GM12878 (cell line): ENCODE measurements at regions not wholly inside any gene's neighbourhood (a gene's known extent, or its start where the extent isn't known, plus 50 kb on each side); places are given as distances from the start of the nearest gene placed in this dataset.

Source experiments
- ATAC-seq: fragments of 200-7000 bp; cut with Tn5 transposase; 3 replicates; pipeline ENCODE4 v1.9.1; 2020; ENCODE audit warnings: mild to moderate bottlenecking, moderate library complexity
- BruUV-seq: library from RNA; stranded (reverse); fragments of 400-500 nt; replicated peaks from 2 replicates; lab custom pipeline; 2021; lab: Mats Ljungman, UMichigan
- CTCF ChIA-PET: fragments of 300-600 bp; sonication (Branson Sonifier 250); formaldehyde crosslinking; extraction: SDS; loops from one replicate; lab custom pipeline; 2021; ENCODE audit warnings: inconsistent platforms; lab: Yijun Ruan, JAX
- POLR2A ChIA-PET: fragments of 350-600 bp; formaldehyde crosslinking; extraction: SDS; loops from one replicate; lab custom pipeline; 2021; ENCODE audit warnings: inconsistent platforms; lab: Charles Lee
- RAD21 ChIA-PET: fragments of 300-600 bp; sonication (Branson Sonifier 250); formaldehyde crosslinking; loops from one replicate; lab custom pipeline; 2023; ENCODE audit warnings: antibody characterized with exemption; ENCODE audit not compliant: unreplicated experiment; lab: Charles Lee
- SMC1A ChIA-PET: fragments of 300-600 bp; sonication (Branson Sonifier 250); formaldehyde crosslinking; loops from one replicate; lab custom pipeline; 2023; ENCODE audit not compliant: unreplicated experiment, uncharacterized antibody; lab: Charles Lee
- DNase-seq: peaks from one replicate; pipeline ENCODE4 v3.0.0-alpha.2; 2011; ENCODE audit warnings: low read depth, low spot score
- FAIRE-seq: peaks from 3 replicates; lab custom pipeline; 2011; peaks lifted over from hg19 to GRCh38; lab: Jason Lieb, UNC
- H2AFZ ChIP-seq: 2 replicates; pipeline ENCODE4 v1.6.0; 2011; ENCODE audit warnings: low read depth, low read length, control low read depth; ENCODE audit not compliant: control insufficient read depth
- H3K27ac ChIP-seq: 2 replicates; pipeline ENCODE4 v1.5.1; 2011; ENCODE audit warnings: control low read depth; ENCODE audit not compliant: control insufficient read depth, insufficient read depth
- H3K27me3 ChIP-seq, 2 experiments: replicated peaks in 1 of 2; 2 replicates each; pipeline versions ENCODE4 v1.6.0 to v1.6.1; 2011; ENCODE audit warnings: low read length in 1 of 2; ENCODE audit not compliant: control insufficient read depth in 2 of 2, insufficient read depth in 2 of 2
- H3K36me3 ChIP-seq, 2 experiments: 2 replicates each; pipeline ENCODE4 v1.5.1; 2011; ENCODE audit warnings: low read length in 1 of 2; ENCODE audit not compliant: control insufficient read depth in 2 of 2, insufficient read depth in 2 of 2
- H3K4me1 ChIP-seq: 2 replicates; pipeline ENCODE4 v1.6.1; 2011; ENCODE audit warnings: mild to moderate bottlenecking, low read length, moderate library complexity, mixed read lengths; ENCODE audit not compliant: control insufficient read depth, insufficient read depth
- H3K4me2 ChIP-seq: 2 replicates; pipeline ENCODE4 v1.6.0; 2011; ENCODE audit warnings: control low read depth; ENCODE audit not compliant: control insufficient read depth, insufficient read depth
- H3K4me3 ChIP-seq: fragments of 200-600 bp; sonication (generic); 2 replicates; pipeline ENCODE4 v1.5.1; 2016
- H3K79me2 ChIP-seq: 2 replicates; pipeline ENCODE4 v1.6.0; 2011; ENCODE audit warnings: low read length; ENCODE audit not compliant: control insufficient read depth, insufficient read depth
- H3K9ac ChIP-seq: 2 replicates; pipeline ENCODE4 v1.8.0; 2011; ENCODE audit warnings: low read length, control low read depth, mixed read lengths; ENCODE audit not compliant: control insufficient read depth, insufficient read depth
- H3K9me3 ChIP-seq: replicated peaks from 3 replicates; pipeline ENCODE4 v1.5.1; 2011; ENCODE audit warnings: mild to moderate bottlenecking, low read length; ENCODE audit not compliant: control insufficient read depth, insufficient read depth
- H4K20me1 ChIP-seq: 2 replicates; pipeline ENCODE4 v1.6.0; 2011; ENCODE audit not compliant: control insufficient read depth, insufficient read depth
- CBX5 ChIP-seq: sonication (generic); IDR thresholded peaks from 2 replicates; pipeline ENCODE4 v1.6.1; 2016; ENCODE audit warnings: low read depth, moderate library complexity, mild to moderate bottlenecking, inconsistent platforms
- MTA2 ChIP-seq: fragments of 450-650 bp; IDR thresholded peaks from 2 replicates; pipeline ENCODE4 v1.6.1; 2016; ENCODE audit warnings: low read depth, mild to moderate bottlenecking, moderate library complexity
- SP1 ChIP-seq: IDR thresholded peaks from one replicate; pipeline ENCODE4 v1.6.1; 2011; ENCODE audit warnings: low read depth, low read length
- WGBS: methylation state at CpG from one replicate; pipeline ENCODE4 v1.1.6; 2016; ENCODE audit warnings: low lambda C conversion rate; ENCODE audit not compliant: insufficient replicate concordance, insufficient coverage; ENCODE audit errors: missing lambda C conversion rate; 5-methylcytosine and 5-hydroxymethylcytosine counted together
- in situ Hi-C: fragments of 300-500 bp; cut with MboI; formaldehyde crosslinking; loops from 9 replicates; pipeline ENCODE4 v1.14.3; 2018; ENCODE audit warnings: mixed read lengths
- intact Hi-C: fragments of 100-400 bp; cut with micrococcal nuclease; formaldehyde crosslinking; loops from one replicate; pipeline ENCODE4 v1.14.2; 2022; ENCODE audit not compliant: unreplicated experiment
- TF ChIP-seq, protein P1 (sequence below): IDR thresholded peaks from 2 replicates; pipeline ENCODE4 v1.6.1; 2012; ENCODE audit warnings: low read length, inconsistent platforms
- TF ChIP-seq, protein P2 (sequence below): IDR thresholded peaks from 2 replicates; pipeline ENCODE4 v1.6.1; 2011; ENCODE audit warnings: low read depth, mild to moderate bottlenecking, low read length, moderate library complexity, borderline replicate concordance; ENCODE audit errors: extremely low read depth
- TF ChIP-seq, protein P3 (sequence below): fragments of 150-350 bp; IDR thresholded peaks from 2 replicates; pipeline ENCODE4 v1.6.1; 2016; ENCODE audit warnings: low read depth, low read length

DNA sequence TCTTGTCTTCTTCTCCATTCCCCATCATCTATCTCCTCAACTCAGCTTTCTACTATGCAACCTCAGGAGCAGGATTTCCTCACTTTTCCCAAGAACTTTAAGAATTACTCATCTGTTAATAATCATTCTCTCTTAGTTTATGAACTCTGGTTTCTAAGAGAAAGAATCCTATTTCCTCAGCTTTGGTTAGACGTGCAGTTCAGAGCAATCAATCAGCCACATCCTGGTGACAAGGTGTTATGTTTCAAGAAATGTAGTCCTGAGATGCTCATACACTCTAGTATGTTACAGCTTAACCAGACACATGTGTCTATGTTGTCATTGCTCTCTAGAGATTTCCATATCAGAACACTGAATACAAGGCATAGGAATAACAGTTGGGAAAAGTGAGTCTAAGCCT, 277.9 kb downstream of the MBD2 start (continued):
- no peak for TF ChIP-seq SP1

DNA sequence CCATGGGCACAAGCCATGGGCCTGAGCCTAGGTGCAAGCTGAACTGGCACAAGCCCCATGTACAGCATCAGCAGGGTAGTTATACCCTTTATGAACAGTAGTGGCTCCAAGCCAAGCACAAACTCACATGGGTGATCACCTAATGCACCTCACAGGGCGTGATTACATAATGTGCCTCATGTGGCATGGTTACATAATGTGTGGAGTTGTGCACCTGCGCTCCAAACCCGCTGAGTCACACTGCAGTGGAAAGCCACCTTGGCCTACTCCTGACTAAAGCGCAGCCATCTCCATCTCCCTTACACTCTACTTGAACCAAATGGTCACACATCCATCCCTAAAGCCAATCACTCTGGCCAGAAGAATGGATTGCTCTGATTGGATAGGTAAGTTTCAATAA, 279.7 kb downstream of the MBD2 start:
- no peak for ATAC-seq
- Histone ChIP-seq H2AFZ (no peak overlapping the region), H3K27ac (no peak overlapping the region), H3K27me3 (no peaks in the 10 kb centered on the region), H4K20me1 (no peaks in the 10 kb centered on the region), H3K4me2 (no peak overlapping the region), H3K79me2 (no peaks in the 10 kb centered on the region), H3K9ac (no peak overlapping the region), H3K4me3 (no peak overlapping the region), H3K4me1 (no peaks in the 10 kb centered on the region), H3K36me3 (no peaks in the 10 kb centered on the region)
- BruUV-seq: no TSS peak
- 29% methylated on average over 4 of the region's 4 CpGs for WGBS
- no peak for DNase-seq
- no peak for FAIRE-seq
- CTCF ChIA-PET: no interaction called here
- SMC1A ChIA-PET: interaction anchor here (1.2 kb wide), 1 partner anchor 12 kb away, joined by 3 read pairs; no protein-coding TSS in a partner anchor
- RAD21 ChIA-PET: no interaction called here
- in situ Hi-C loops: no loop called here
- 0 out of 2 replicates have a peak, but pooled peaks have one; percentile 66 for TF ChIP-seq CBX5
- TF ChIP-seq, protein P1, sequence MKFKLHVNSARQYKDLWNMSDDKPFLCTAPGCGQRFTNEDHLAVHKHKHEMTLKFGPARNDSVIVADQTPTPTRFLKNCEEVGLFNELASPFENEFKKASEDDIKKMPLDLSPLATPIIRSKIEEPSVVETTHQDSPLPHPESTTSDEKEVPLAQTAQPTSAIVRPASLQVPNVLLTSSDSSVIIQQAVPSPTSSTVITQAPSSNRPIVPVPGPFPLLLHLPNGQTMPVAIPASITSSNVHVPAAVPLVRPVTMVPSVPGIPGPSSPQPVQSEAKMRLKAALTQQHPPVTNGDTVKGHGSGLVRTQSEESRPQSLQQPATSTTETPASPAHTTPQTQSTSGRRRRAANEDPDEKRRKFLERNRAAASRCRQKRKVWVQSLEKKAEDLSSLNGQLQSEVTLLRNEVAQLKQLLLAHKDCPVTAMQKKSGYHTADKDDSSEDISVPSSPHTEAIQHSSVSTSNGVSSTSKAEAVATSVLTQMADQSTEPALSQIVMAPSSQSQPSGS: no peak
- TF ChIP-seq, protein P2, sequence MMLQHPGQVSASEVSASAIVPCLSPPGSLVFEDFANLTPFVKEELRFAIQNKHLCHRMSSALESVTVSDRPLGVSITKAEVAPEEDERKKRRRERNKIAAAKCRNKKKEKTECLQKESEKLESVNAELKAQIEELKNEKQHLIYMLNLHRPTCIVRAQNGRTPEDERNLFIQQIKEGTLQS: no peak
- TF ChIP-seq, protein P3, sequence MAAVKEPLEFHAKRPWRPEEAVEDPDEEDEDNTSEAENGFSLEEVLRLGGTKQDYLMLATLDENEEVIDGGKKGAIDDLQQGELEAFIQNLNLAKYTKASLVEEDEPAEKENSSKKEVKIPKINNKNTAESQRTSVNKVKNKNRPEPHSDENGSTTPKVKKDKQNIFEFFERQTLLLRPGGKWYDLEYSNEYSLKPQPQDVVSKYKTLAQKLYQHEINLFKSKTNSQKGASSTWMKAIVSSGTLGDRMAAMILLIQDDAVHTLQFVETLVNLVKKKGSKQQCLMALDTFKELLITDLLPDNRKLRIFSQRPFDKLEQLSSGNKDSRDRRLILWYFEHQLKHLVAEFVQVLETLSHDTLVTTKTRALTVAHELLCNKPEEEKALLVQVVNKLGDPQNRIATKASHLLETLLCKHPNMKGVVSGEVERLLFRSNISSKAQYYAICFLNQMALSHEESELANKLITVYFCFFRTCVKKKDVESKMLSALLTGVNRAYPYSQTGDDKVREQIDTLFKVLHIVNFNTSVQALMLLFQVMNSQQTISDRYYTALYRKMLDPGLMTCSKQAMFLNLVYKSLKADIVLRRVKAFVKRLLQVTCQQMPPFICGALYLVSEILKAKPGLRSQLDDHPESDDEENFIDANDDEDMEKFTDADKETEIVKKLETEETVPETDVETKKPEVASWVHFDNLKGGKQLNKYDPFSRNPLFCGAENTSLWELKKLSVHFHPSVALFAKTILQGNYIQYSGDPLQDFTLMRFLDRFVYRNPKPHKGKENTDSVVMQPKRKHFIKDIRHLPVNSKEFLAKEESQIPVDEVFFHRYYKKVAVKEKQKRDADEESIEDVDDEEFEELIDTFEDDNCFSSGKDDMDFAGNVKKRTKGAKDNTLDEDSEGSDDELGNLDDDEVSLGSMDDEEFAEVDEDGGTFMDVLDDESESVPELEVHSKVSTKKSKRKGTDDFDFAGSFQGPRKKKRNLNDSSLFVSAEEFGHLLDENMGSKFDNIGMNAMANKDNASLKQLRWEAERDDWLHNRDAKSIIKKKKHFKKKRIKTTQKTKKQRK: peak; percentile 50
- no peak for TF ChIP-seq MTA2
- TF ChIP-seq, all 136 proteins: peak for 2
- no peaks in the 10 kb centered on the region; the same call in 2 of the 3 replicates for H3K9me3 ChIP-seq
- POLR2A ChIA-PET: no interaction called here
- intact Hi-C loops: no loop called here
